CD1c-positive myeloid dendritic cell (primary cell): ENCODE measurements at regions not wholly inside any gene's neighbourhood (a gene's known extent, or its start where the extent isn't known, plus 50 kb on each side); places are given as distances from the start of the nearest gene placed in this dataset.

Experiments
- DNase-seq: peaks from one replicate; pipeline ENCODE4 v3.0.0-alpha.2; 2016; ENCODE audit errors: extremely low spot score

DNA sequence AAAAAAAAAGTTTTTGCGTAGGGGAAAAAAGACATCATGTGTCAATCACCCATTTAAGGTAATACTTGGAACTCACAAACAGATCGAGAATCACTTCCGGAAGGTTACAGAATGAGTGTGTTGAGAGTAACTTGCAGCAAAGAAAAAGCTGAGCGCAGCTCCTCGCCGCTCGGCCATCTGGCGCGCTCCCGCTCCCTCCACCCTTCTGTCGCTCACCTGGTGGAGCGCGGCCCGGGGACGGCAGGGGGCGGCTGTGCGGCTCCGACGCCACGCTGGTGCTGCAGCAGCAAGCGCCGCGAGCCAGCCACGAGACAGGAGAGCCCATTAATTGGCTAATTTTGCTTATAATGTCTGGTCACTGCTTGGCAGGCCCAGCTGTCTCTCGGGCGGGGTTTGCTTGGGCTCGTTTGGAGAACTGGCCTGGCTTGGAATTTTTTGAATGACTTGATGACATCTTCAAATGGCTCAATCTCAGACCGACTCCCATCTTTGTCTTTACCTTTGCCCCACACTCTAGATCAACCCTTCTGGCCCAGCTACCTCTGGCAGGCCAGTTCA, 601.8 kb downstream of the CCDC171 start:
- no peak for DNase-seq

DNA sequence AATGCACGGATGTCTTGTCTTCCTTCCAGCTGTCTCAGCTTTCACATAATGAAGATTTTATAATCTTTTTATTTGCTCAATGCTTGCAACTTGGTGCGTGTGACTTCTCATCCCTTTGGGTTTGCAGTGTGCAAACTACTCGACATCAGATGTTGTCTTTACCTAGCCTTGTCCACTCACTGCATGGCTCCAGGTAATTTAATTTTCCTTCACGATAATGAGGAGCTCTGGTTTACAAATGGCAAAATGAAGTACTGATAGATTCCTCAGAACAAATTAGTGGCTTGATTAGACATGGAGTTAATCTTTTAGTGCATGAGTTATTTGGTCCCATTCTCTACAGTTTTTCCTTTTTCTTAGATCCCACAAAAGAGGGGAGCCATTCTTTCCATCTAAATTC, 603.0 kb downstream of the CCDC171 start:
- DNase-seq = no peak

DNA sequence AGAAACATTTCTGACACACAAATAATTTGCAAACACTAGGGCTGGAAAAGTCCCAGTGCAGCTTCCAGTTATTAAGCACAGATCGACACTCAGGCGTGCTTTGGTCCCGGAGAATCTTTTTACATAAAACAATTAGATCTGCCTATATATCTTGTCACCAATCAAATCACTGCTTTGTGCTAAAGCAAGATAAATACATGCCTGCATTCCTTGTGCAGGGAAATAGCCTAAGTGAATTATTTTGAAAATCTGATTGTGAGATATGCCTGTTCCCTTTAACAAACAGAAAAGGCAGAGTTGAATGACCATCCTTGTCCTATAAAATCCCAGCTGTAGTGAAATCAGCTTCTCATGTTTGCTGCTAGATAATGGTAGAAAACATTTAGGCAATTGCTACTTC, 604.4 kb downstream of the CCDC171 start:
- DNase-seq = no peak

DNA sequence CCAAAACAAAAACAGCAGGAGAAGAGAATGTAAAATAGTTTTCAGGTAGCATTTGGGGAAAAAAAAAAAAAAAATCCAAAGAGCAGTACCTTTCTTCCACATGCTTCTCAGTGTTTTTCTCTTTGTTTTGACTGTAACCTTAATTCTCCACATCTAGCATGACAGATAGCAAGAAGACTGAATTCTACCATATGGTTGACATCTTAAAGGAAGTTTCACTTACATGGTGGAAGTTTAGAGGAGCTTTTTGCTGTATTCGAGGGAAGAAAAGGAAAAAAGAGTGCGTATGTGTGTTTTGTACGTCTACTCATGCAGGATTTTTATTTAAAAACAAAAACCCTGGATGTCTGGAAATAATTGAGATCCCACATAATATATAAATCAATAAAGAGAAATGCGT, 604.8 kb downstream of the CCDC171 start:
- DNase-seq = no peak

DNA sequence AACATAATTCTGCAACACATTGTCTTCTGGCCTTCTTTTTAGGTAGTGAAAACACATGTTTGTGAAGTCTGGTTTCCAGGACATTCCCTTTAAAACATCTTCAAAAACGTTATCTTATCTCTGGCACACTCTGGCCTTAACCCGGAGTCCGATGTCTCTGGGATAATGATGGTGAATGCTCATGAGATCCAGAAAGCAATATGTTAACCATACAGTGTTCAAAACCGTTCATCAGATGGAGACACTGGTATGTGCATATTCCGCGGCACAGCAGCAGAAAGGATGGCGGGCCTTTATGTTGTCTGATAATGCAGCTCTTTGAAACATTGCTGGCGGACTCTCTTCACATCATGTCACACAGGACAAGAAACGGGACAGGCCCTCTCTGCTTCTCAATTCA, 605.2 kb downstream of the CCDC171 start:
- DNase-seq = no peak

DNA sequence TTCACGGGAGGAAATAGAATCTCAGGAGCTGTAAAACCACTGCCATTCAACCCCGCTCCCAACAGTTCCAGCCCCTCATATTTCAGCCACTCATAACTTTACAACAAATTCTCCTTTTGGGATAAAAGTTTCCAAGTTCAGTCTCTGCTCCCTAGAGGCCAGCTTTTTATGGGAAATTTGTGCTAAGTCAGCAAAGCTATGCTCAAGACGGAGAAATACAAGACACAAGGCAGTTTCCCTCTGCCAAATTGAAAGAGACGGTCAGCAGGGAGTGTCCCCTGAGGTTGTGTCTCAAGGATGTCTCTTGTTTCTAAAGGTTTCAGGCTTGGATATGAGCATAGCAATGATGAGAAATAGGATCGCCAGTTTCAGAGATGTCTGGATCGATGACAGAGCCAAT, 608.6 kb downstream of the CCDC171 start:
- no peak for DNase-seq

DNA sequence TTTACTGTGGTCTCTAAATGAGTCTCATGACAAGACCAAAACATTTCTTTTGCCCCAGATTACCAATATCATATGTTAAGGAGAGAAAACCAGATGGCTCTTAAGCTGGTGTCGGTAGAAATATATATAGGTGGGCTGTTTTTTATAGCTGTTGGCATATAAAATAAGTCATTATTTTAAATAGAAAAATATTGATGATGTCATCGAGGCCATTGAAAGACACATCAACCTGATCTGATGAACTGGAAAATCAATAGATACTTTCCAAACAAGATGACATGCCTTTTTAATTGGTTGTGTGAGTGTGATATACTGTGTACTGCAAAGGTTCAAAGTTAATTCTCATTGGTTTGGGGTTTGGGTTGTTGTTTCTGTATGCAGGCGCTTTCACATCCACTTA, 617.3 kb downstream of the CCDC171 start:
- DNase-seq = no peak

DNA sequence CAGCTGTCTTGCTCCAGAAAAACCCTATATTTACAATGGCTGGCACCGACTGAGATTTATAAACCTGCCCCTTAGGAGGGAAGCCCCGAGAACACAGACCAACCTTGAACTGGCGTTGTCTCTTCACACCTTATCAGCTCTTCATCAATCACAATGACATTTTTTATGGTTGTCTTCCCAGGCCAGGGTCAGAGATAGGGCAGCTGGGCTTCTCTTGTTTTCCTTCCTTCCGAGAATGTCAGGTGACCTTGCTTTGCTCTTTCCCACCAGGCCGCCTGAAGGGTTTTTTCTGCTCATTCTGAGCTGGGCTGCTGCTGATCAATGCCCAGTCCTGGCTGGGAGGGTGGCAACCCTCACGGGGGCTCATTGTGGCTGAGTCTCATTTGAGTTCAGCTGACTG, 619.1 kb downstream of the CCDC171 start:
- no peak for DNase-seq

DNA sequence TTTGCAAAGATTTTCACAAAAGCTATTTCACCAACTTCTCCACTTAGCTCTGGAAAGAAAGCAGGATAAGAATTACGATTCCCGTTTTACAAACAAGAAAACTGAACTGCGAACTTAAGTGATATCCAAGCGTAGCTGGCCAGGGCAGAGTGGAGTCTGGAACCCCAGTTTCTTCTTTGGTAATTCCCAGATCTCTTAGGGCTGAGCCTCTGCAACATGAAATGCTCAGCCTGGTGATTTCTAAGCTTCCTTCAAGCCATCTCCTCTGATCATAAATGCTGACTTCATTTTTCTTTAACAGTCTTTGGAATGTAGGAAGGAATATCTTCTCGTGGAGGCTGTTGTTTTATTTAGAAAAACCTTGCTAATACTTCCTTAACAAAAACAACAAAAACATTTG, 620.0 kb downstream of the CCDC171 start:
- DNase-seq = no peak

DNA sequence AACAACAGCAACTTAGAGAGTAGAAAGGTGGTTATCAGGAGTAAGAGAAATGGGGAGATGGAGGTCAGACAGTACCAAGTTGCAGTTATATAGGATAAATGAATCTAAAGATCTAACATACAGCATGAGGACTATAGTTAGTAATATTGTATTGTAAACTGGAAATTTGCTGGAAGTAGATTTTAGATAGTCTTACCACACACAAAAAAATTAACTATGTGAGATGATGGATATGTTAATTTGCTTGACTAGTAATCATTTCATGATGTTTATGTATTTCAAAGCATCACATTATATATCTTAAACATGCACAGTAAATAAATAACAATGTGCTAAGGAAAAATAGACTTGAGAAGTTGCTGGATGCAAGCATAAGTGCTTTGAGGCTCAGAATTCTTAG, 622.1 kb downstream of the CCDC171 start:
- DNase-seq = no peak

DNA sequence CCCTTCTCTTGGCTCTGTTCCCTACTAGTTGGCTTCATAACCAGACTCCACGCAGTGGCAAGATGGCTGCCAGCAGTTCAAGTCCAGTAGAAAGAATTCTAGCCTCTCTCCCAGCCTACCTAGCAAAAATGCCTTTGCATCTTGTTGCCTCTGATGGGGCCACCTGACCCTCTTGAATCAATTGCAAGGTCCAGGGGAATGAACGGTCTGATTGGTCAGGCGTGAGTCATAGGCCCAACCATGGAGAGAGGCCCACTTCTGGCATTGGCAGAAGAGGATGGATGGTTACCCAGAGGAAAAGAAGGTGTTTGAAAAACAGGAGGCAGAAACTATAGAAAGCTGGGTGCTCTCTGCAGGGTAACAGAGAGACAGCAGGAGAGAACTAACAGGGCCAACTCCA, 622.6 kb downstream of the CCDC171 start:
- no peak for DNase-seq

DNA sequence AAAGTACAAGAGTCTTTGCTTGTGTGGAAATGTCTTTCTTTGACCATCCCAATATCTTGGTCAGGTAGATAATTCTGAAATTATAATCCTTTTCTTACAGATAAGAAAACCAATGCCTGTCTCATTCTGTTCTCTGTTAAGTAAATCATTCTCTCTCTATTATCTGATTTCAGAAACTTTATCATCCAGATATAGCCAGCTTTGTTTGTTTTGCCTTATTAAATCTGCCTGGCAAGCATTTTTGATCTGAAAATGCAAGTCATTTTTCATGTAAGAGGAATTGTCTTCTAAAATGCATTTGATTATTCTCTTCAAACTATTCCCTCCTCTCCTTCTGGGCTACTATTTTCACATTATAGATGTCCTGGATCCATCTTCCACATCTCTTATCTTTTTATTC, 625.5 kb downstream of the CCDC171 start:
- DNase-seq = no peak

DNA sequence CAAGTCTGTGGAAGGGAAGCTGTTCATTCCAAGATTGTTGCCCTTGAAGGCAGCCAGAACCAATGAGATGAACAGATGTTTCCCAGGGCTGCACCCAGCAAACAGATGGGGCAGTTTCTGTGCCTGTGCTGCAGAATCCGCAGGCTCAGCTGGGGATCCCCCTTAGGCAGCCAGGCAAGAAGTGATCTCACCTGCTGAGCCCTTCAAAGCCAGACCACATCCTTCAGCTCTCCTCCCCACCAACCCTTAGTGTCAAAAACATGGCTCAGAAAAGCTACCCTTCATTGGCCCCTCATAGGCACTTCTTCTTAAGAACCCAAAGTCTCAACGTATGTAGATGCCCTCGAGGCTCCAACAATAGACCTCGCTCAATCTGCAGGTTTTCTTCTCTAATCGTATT, 626.7 kb downstream of the CCDC171 start:
- DNase-seq = no peak

DNA sequence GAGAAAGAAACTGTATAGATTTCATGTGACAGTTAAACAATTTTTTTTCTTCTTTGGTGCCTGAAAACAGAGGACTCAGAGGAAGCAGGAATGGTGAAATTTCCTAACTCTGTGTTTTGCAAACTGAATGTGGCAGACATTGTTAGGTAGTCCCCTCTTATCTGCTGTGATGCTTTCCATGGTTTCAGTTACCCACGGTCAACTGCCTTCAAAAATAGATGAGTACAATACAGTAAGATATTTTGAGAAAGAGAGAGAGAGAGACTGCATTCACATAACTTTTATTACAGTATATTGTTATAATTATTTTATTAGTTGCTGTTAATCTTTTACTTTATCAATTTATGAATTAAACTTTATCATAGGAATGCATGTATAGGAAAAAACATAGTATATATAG, 627.2 kb downstream of the CCDC171 start:
- no peak for DNase-seq

DNA sequence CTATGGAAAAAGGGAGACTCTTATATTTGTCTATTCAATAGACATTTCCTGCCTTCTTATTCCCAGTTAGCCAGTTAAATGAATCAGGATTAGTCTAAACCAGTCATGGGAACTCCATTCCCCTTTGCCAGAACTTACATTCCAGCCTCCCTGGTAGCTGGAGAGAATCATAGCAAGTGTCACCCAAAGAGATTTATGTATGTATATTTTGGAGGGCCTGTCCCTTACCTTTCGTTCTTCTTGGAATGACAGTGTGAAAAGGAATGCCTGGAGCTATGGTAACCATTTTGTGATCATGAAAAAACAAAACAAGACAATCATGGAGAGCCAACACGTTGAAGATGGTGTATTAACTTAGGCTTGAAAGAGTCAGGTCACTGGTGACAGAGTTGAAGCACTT, 627.7 kb downstream of the CCDC171 start:
- DNase-seq = no peak

DNA sequence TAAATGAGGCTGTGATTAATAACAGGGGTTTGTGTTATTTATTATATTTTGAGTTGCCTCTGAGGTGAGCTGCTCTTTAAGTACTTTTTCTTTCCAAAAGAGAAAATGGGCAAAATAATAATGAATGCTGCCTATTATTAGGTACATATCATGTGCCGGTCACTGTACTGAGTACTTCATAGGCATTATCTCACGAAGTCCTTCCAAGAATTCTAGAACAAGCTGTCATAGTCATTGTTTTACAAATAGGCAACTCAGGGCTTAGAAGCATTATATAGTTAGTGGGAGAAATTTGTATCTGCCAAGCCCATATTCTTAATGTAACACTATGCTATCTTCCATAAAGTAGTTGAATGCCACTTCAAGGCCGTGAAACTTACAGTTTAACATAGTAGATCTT, 628.7 kb downstream of the CCDC171 start:
- DNase-seq = no peak

DNA sequence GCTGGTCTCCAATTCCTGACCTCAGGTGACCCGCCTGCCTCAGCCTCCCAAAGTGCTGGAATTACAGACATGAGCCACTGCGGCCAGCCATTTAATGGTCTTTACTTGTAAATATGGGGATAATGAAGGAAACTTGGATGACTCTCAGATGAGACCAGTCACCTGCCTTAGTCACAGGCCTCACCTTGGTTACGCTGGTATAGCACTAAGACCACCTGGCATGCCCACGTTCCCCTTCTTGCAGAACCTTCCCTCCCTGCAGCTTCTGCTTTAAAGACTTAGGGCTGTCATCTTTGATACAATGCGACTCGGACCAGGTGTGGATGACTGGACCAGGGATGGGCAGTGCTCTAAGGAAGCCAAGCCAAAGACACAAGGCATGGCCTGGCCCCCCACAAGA, 629.9 kb downstream of the CCDC171 start:
- DNase-seq = no peak

DNA sequence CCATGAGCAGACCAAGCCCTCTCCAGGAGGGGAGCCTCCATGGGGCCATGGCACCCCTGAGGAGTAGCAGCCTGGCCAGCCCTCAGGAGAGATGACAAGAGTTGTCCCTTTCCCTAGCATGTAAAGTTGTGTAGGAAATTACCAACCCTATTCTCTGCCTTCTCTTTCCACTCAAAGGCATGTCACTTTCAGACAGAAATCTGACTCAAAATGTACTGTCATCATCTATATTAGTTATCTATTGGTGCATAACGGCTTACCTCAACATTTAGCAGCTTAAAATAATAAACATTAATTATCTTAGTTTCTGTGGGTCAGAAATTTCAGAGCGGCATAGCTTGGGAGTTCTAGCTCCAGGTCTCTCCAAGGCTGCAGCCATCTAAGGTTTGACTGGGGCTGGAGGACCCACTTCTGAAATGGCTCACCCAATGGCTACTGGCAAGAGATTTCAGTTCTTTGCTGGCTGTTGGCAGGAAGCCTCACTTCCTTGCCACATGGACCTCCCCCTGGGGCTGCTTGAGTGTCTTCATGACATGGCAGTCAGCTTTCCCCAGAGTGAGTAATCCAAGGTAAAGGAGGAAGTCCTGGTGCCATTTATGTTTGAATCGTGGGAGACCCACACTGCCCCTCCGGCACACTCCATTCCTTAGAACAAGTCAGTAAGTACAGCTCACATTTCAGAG, 632.3 kb downstream of the CCDC171 start:
- no peak for DNase-seq

DNA sequence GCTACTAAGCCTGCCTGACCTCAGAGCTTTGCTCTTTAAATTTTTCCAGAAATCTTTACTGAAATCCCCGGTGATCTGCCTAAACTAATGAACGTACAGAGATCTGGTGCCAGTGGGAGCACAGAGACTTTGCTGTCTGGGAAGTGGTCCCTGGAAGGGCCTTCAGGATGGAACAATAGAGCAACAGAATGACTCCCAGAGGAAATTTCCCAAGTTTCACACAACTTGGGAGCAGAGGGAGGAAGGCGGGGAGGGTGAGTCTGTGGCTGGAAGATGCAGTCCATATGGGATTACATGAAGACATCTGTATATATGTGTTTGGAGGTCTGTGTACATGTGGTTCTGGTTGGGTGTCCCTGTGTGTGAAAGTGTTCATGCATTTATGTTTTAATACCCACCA, 638.3 kb downstream of the CCDC171 start:
- no peak for DNase-seq

DNA sequence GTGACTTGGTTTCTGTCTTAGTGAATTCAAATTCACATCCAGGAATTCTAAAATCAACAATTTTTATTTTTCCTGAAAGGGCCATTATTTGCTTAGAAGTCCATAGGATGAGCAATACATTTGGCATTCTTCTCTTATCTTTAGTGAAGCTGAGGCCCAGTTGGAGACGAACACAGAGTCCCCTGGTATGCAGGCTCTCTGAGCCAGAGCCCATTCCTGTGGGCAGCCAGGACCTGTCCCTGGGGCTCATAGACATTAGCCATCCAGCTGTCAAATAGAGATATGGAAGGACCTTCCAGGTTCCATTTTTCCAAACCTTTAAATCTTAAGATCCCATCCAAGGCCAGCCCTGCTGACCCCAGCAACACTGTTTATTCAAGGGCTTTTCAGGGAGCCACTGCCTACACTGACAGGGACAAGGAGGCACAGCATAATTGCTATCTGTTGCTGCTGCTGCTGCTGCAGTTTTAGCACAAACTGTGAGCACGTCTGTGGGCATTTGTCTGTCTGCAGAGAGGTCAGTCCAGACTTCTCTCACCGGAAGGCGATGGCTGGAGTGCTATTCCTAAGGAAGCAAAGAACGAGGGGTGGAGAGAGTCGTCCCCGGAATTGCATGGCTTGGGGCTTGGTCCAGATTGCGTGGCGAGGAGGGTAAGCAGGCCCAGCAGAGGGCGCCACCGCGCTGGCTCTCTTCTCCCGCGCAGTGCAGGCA, 639.0 kb downstream of the CCDC171 start:
- DNase-seq = peak; percentile 39

DNA sequence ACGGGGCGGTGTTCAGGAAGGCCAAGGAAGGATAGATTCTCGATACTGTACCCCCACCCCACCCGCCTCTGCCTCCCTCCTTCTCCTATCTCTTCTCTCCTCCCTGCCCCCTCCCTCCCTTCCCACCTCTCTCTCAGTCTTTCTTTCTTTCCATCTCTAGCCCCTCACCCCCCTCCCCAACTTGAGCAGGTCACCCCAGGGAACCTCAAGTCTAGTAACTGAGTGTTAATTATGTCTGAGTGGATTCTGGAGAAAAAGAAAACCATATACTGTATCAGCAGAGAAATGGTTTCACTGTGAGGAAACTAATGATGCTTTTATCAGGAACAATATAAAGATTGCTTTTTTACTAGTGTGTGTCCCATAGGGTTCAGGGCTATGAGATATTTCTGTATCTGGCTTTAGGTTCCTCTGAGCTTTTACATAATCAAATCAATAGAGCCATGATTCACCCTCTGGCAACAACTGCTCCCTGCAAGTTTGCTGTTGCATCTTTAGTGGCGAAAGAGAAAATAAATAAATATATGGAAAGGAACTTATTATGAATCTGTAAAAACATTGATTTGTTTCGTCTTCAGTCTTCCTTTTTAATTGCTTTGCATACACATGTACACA, 639.7 kb downstream of the CCDC171 start:
- DNase-seq = no peak

DNA sequence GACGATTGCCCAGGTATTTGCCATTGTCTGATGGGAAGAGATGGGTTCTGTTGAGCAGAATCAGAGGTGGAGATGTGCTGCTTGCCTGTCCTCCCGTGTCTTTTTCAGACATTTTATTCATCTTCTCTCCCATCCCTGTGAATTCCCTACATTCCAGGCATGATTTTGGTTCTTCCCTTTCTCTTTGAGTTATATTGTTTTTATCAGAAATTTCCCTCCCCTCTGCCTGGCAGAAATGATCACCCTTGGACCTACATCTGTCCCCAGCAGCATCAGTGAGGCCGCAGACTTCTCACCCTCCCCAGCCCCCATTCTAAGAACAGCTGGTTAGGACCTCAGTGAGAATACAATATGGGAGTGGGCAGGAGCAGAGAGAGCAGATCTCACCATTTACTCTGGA, 640.2 kb downstream of the CCDC171 start:
- no peak for DNase-seq

DNA sequence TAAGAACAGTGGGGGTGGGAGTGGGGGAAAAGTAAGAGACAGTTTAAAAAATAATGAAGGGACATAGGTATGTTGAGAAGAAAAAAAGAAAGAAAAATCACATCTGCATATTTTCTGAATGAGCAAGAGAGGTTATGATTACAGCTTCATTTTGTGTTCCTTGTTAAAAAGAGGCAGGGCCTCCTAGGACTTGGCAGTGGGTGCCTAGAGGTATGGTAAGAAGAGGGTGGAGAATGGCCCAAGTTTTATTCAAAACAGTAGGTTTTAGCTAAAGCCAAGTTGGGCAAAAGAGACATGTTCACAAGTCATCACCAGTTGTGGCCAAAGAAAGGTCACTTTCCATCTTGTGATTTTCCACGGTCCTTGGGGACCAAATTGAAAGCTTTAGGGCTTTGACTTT, 643.4 kb downstream of the CCDC171 start:
- DNase-seq = no peak
